ENCODE measurements at regions not wholly inside any gene's neighbourhood (a gene's known extent, or its start where the extent isn't known, plus 50 kb on each side); places are given as distances from the start of the nearest gene placed in this dataset.

- TF ChIP-seq, protein P1, sequence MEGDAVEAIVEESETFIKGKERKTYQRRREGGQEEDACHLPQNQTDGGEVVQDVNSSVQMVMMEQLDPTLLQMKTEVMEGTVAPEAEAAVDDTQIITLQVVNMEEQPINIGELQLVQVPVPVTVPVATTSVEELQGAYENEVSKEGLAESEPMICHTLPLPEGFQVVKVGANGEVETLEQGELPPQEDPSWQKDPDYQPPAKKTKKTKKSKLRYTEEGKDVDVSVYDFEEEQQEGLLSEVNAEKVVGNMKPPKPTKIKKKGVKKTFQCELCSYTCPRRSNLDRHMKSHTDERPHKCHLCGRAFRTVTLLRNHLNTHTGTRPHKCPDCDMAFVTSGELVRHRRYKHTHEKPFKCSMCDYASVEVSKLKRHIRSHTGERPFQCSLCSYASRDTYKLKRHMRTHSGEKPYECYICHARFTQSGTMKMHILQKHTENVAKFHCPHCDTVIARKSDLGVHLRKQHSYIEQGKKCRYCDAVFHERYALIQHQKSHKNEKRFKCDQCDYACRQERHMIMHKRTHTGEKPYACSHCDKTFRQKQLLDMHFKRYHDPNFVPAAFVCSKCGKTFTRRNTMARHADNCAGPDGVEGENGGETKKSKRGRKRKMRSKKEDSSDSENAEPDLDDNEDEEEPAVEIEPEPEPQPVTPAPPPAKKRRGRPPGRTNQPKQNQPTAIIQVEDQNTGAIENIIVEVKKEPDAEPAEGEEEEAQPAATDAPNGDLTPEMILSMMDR (IDR thresholded peaks at IDR 0.05; ENCODE audit: extremely low read depth in 1 of 2, insufficient read depth in 1 of 2, low read depth in 1 of 2, low read length in 2 of 2) = no peak
- TF ChIP-seq MAX (IDR thresholded peaks at IDR 0.05; ENCODE audit: insufficient read depth, insufficient read length) (no peak), POLR2AphosphoS5 (IDR thresholded peaks at IDR 0.05; ENCODE audit: insufficient read depth, low read depth, low read length) (no peak), POLR2A (IDR thresholded peaks at IDR 0.05; ENCODE audit: low read depth, low read length) (no peak), EZH2 (IDR thresholded peaks at IDR 0.05; ENCODE audit: borderline replicate concordance, low read depth, low read length, severe bottlenecking) (no peak)
Observed at GRCh38 chr11:27600656-27601055, 94.1 kb upstream of the LIN7C start.

All from endothelial cell of umbilical vein (primary cell).